Stimulated activated CD4-positive, alpha-beta T cell treated with anti-CD3 and anti-CD28 coated beads, Interleukin-2, amount 100 ng/mL, for 4 hours (primary cell): ENCODE measurements at regions not wholly inside any gene's neighbourhood (a gene's known extent, or its start where the extent isn't known, plus 50 kb on each side); places are given as distances from the start of the nearest gene placed in this dataset.

ENCODE experiments used
- DNase-seq: peaks from one replicate; pipeline ENCODE4 v3.0.0-alpha.2; 2020; ENCODE audit warnings: low read depth

DNA sequence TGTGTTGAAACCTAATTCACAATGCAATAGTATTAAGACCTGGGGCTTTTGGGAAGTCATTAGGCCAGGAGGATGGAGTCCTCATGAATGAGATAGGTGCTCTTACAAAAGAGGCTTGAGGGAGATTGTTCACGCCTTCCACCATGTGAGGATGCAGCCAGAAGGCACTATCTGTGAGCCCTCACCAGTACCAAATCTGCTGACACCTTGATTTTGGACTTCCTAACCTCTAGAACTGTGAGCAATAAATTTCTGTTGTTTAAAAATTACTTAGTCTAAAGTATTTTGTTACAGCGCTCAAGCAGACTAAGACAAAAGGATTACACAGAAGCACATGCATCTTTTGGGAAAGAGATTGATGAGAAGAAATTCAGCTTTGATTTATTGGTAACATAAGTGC lies 232.9 kb upstream of the NR4A3 start:
- DNase-seq: no peak

DNA sequence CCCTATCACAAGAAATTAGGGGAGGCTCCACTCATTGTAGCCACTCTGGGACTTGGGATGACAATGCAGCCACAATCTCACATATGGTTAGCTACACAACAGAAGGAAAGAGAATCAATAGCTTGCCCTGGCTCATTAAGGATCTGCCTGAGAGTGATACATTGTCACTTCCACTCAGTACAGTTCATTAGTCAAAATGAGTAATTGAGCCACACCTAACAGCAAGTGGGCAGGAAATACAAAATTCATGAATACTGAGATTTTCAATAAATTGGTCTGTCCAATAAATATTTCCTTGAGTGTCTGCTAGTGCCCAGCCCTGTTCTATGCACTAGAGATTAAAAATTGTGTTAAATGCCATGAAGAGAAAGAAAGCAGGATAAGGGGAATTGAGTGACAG lies 231.3 kb upstream of the NR4A3 start:
- DNase-seq: no peak

DNA sequence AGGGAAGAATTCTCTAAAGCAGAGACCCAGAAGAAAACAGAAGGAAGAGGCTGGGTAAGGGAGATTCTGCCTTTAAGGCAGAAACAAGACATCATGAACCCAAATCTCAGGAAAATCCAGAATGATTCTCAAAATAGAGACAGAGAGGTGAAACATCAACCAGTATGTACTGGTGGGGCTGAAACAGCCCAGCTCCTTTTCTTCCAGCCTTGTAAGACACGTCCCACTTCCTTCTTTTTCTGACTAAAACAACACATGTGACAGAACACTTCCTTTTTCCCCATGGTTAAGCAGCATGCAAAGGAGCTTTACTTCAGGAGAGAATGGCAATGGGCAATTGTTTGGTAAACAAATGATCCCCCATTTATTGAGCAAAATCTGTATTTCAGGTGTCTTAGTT lies 230.8 kb upstream of the NR4A3 start:
- DNase-seq: no peak

DNA sequence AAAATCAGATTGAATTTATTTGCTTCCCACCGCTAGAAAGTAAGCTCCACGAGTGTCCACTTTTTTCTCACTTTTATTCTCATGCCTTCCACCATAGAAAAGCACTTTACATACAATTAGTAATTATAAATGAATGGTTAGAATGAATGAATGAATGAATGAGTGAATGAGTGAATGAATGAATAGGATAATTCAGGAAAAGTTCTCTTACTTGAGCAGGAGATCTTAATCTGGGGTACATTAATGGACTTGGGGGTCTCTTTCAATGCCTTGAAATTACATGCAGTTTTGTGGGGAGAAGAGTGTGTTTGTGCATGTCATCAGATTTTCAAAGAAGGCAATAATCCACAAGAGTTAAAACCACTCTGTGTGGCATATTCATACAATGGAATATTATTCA lies 229.9 kb upstream of the NR4A3 start:
- DNase-seq: no peak

DNA sequence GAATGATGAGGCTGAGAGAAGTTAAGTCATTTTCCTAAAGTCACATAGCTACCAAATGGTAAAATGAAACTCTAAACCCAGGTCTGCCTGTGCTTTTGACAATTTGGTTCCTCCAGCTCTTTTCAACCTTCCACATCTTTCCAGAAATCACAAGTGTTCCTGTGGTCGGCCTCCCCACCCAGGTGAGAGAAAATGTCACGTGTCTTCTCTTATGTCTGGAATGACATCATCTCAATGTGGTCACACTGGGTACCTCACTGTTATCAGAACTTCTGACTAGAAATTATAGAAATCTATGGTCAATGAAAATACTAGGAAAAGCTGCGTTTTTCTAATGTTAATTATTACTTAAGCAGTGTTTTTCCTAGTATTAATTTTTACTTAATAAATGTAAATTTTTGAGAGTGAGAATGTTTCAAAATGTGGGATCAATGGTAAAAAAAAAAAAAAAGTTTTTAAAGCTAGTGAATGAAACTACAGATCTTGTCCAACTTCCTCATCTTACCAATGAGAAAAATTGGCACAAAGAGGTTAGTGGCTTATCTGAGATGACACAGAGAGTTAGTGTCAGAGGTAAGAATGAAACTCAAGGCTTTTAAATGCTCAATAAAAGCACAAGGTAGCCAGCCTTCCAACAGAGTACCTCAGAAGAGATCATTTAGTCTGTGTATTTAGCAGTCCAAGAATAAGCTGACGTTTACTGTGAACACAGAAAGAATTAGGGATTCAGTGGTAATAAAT lies 228.7 kb upstream of the NR4A3 start:
- no peak for DNase-seq

DNA sequence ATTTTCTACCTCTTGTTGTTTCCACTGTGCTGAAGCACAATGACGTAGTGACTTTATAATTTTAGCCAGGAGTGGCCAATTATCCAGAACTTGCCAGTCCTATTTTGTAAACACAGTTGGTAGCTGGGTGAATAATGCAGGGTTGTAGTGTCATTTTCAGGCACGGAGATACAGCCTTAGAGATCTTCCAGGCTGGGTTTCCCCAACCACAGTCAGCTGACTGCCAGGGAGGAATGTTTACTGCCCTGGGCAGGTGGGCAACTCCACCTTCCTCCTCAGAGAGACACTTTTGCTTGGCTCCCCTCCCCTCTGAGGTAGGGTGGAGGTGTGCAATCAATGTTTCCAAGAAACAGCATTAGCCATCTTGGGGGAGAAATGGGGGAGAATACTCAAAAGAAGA lies 228.1 kb upstream of the NR4A3 start:
- DNase-seq: no peak

DNA sequence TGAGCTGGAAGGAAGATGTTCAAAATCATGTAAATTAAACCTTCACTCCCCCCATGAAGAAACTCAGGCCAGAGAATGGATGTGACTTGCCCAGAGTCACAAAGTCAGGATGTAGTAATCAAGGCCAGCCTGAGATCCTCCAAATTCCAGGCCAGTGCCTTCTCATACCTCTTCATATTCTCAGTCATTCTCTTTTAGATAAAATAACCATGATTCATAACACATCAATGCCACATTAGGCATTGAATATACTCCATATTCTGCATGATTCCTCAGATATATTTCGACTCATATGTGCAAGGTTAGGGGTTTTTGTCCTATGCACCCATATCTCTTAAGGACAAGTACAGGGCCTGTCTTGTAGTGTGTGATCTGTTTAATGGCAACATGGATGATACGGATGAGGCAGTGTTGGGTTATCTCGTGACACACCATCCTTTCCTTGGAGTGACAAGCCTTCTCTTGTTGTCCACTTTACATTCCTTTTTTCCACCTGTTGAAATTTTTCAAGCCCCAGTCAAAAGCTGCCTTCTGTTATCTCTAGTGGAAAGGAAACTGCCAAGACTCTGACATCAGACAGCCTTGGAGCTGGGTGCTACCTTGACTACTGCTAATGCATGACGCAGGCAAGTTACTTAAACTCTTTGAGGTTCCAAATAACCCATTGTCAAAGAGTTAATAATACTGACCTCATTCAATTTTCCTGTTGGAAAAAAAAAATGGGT lies 227.5 kb upstream of the NR4A3 start:
- no peak for DNase-seq

DNA sequence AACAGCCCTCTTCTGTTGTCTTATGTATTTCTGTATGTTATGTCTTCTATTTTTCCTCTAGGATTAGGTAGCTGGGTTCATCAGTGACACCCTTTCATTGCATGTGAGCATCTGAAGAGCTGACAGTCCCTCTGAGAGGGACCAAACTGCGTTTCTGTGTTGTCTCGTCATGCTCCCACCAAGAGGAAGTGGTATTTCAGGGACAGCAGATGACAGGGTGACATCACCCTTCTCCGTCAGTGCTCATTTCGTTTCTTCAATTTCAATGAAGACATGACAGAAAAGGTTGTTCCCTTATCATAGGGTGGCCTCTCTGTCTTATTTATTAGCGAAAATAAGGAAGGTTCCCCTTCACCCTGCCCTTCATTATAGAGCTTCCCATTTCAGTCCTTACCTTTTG lies 225.9 kb upstream of the NR4A3 start:
- no peak for DNase-seq

DNA sequence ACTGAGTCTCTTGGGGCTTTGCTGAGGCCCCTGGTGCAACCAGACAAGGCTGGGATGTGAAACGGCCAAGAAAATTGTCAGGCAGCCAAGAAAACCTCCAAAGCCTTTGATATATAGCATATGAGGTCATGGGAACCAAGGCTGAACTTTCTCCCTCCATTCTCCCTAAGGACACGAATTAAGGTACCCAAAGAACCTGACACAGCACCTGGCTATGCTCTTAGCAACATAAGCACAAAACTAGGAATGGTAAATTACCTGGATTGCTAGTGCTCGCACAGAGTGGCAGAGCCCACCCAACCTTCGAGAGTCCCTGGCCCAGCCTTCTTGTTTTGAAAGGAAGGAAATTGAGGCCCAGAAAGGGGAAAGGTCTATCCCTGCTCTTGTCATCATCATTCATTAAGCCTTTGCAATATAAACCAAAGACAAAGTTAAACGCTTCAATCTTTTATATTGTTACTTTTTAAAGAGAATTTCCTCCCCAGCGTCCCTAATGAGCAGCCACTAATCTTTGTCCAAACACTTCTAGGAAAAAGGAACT lies 220.0 kb upstream of the NR4A3 start:
- DNase-seq: no peak

DNA sequence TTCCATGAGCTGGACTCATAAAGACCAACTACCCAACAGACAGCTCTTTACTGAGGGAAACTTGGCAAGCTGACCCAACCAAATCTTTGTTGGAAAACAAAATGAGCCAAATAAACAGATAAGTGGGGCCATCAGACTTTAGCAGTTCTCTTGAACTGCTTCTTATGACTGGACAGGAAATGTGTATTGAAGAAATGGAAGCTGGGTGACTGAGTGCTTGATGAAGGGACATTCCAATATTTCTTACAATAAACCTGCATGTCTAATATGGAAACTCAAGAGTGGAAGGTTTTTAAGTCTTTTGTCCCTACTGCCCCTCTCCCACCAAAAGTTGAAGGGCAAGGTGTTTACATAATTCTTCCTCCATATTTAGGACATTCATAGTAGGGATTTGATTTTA lies 218.8 kb upstream of the NR4A3 start:
- DNase-seq: no peak

DNA sequence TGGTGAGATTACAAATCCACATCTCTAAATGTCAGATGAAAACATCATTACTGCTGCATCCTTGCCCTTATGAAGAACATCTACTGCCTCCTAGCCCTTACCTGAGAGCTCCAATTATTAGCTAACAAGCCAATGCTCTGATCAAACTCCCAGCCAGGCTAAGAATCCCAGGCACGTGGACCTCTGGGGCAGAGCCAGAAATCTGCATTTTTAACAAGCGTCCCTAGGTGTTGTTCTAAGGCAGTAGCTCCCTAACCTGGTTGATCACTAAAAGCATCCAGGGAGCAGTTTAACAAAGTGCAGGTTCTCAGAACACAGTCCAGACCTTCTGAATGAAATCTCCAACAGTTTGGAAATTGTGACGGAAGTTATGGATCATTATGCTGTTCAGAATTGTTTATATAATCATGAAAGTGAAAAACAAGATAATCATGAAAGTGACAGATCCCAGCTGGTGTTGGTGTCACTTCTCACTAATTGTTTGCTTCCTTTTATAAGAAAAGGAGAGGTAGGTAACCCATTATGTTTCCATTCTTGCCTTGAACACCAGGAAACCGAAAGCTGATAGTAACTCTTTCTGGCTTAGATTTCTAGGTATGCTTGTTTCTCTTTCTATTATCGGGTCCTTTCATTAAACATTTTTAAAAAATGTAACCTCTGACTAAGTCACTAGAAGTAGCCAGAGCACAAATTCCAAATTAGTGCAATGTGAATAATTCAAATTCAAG lies 216.5 kb upstream of the NR4A3 start:
- no peak for DNase-seq

DNA sequence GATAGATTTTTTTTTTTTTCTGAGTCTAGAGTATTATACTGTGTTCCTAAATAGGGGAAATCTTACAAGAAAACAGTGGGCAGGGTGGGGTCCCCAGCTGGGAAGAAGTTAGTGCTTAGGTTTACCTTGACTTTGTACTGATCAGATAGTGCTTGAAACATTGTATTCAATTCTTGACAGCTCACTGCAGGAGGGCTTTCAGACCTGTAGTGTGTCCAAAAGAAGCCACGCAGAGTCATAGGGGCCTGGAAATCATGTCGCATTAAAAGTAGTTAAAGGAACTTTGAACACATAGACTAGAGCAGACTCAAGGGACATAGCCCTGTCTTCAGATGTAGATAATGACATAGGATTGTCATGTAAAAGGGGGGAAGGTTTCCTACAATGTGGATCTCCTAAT lies 215.4 kb upstream of the NR4A3 start:
- no peak for DNase-seq

DNA sequence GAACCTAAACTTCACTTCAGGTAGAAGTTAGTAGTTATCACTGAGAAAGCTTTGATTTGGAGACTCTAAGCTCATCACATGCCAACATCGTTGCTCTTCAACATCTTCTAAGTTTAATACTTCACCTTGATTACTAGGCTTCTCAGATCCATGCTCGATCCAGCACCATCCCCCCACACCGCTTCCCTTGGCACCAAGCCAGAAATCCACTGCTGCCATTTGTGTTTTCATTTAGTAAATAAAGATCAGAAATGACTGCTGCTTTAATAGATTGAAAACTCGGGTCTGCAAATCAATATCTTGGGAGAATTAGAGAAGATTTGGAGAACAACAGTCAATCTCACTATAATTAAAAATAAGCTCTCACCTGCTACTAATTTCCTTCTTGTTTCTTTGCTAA lies 214.7 kb upstream of the NR4A3 start:
- DNase-seq: no peak

DNA sequence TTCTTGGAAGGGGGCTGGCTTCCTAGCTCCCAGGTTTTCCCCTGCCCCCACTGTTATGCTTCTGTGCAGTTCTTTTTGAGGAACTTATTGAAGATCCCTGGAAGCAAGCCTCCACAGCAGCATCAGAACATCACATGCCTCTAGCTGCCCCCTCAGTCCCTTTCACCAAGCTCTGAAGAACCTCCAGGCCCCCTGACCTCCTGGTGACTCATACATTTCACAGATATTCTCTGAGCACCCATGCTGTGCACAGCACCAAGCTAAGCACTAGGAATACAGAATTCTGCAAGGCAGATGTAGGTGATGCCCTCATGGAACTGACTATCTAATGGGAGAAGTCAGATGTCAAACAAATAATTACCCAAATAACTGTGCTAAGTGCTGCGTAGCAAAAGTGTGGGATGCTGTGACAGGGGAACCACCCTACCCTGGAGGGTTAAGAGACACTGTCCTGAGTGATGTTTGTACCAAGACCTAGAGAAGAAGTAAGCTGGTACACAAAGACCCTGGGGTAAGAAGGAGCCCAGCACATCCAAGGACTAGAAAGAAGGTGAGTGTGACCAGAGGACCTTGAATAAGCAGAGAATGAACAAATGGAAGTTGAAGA lies 213.7 kb upstream of the NR4A3 start:
- no peak for DNase-seq

DNA sequence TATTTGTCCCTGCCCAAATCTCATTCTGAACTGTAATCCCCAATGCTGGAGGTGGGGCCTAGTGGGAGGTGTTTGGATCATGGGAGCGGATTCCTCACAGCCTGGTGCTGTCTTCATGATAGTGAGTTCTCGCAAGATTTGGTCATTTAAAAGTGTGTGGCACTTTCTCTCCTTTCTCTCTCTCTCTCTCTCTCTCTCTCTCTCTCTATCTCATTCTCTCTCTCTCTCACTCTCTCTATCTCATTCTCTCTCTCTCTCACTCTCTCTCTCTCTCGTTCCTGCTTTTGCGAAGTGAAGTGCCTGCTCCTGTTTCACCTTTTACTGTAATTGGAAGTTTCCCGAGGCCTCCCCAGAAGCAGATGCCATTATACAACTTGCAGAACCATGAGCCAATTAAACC lies 207.3 kb upstream of the NR4A3 start:
- DNase-seq: no peak

DNA sequence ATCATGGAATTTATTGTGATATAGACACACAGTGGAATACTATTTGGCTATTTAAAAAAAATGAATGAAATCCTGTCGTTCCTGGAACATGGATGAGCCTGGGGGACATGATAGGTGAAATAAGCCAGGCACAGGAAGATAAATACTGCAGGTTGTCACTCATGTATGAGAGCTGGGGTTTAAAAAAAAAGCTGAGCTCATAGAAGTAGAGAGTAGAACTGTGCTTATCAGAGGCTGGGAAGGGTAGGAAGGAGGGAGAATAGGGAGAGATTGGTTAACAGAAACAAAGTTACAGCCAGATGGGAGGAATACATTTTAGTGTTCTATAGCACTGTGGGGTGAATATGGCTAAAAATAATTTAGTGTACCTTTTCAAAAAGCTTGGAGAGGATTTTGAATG lies 200.6 kb upstream of the NR4A3 start:
- no peak for DNase-seq

DNA sequence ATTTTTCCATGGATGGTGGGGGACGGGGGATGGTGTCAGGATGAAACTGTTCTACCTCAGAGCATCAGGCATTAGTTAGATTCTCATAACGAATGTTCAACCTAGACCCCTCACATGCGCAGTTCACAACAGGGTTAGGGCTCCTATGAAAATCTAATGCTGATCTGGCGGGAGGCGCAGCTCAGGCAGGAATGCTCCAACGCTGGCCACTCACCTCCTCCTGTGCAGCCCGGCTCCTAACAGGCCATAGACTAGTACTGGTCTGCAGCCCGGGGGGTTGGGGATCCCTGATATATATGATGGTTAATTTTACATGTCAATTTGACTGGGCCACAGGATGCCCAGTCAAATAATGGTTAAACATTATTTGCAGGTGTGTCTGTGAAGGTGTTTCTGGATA lies 199.0 kb upstream of the NR4A3 start:
- DNase-seq: no peak

DNA sequence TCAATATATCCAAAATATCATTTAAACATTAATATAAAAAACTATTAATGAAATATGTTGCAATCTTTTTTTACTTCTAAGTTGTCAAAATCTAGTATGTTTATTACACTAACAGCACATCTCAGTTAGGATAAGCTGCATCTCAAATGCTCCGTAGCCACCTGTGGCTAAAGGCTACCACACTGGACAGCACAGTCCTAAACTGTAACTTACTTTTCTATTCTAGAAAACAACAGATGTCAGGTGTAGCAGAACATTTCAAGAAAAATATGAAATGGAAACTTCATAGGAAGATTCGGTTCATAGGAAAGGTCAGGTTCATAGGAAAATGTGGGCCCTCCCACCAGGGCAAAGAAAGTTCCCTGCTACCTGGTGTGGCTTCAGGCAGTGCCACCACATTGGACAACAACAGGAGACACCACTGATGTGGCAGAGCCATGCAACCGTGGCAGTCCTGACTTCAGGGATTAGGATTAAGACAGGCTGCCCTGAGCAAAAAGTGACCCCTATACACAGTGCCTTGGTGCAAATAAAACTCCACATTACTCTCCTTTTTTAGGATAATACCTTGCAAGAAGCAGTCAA lies 197.8 kb upstream of the NR4A3 start:
- DNase-seq: no peak

DNA sequence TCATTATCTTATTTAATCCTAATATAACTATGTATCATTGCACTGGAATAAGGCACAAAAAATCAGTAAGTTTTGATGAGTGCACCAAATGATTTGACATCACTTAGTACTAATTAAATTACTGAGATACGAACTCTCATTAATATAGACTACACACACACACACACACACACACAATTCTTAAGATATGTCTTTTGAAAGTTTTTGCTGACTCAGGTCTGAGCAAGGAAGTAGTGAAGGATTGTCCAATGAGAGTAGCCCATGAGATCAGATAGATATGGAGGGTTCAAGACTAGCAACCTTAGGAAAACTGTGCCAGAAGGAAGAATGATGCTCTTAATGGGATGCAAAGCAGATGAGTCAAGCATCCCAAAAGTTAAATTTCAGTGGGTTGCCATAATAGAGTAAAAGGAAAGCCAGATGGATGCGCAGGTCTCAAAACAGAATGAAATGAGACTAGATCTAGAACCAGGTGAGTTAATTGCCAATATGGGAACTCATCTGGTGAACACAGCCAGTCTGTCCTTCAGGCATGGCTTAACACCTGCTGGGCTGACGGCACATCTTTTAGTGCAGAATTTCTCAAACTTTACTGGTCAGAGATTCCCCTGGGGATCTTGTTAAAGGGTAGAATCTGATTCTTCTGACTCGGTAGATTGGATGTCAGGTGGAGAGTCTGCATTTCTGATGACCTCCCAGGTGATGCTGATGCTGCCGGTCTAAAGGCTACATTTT lies 197.0 kb upstream of the NR4A3 start:
- no peak for DNase-seq

DNA sequence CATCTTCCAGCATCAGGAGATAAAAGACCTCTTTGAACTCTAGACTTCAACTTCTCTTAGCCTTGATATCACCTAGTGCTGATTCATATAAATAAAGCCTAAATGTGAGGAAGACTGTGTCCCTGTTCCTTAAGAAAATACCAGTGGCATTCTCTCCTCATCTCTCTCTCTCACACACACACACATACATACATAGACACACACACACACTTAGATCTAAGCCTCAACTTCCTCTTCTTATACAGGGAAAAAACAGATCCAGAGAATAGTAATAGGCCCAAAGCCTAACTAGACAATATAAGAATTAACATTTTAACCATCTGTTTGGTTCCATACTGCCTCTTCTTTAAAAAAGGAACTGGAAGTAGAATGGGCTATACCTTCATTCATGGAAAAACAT lies 195.3 kb upstream of the NR4A3 start:
- DNase-seq: no peak

DNA sequence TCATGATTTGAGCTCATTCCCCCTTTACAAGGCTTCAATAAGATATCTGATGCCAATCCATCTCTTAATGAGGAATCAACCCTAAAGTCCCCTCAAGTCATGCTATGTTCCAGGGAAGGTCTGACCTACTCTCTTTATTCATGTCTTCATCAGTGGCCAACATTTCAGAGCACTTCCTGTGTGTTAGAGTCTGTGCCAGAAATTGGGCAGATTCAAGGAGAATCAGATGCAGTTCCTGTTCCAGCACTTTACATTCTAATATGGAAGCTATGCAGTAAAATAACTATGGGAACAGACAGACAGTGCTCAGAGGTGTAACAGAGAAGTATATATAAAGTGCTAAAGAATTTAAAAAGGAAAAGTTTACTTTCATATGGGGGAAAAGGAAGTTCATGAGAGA lies 193.4 kb upstream of the NR4A3 start:
- no peak for DNase-seq
